Astrocyte of the spinal cord (primary cell): ENCODE measurements at regions not wholly inside any gene's neighbourhood (a gene's known extent, or its start where the extent isn't known, plus 50 kb on each side); places are given as distances from the start of the nearest gene placed in this dataset.

Experiments used
- DNase-seq: peaks from one replicate; pipeline ENCODE4 v3.0.0; 2011; ENCODE audit warnings: low read depth, low spot score
- H3K4me3 ChIP-seq: 2 replicates; pipeline ENCODE4 v1.5.1; 2011; ENCODE audit warnings: low read depth, mild to moderate bottlenecking, low read length, moderate library complexity
- CTCF ChIP-seq: IDR thresholded peaks from 2 replicates; pipeline ENCODE4 v1.5.1; 2012; ENCODE audit warnings: low read depth, mild to moderate bottlenecking, low read length, inconsistent platforms
- in situ Hi-C: cut with HindIII; loops from 2 replicates; pipeline ENCODE4 v1.10.0; 2017; ENCODE audit warnings: low sequenced_read_pairs

- no peak overlapping the region for H3K4me3 ChIP-seq
- no peak for DNase-seq
- TF ChIP-seq CTCF: no peak
- in situ Hi-C loops: no loop called here
Observed at GRCh38 chr5:99945478-99946442, 589.4 kb upstream of the FAM174A start.

GRCh38 chr5:99940540-99940939 is 594.6 kb upstream of the FAM174A start:
- H3K4me3 ChIP-seq: no peak overlapping the region
- TF ChIP-seq CTCF: no peak
- in situ Hi-C loops: no loop called here
- DNase-seq: no peak

GRCh38 chr5:99936911-99937310 is 598.3 kb upstream of the FAM174A start:
- in situ Hi-C loops: no loop called here
- H3K4me3 ChIP-seq: no peak overlapping the region
- no peak for TF ChIP-seq CTCF
- no peak for DNase-seq

- no peak overlapping the region for H3K4me3 ChIP-seq
- DNase-seq: no peak
- in situ Hi-C loops: no loop called here
- no peak for TF ChIP-seq CTCF
Observed at GRCh38 chr5:99929806-99930135, 605.4 kb upstream of the FAM174A start.

- no peak for DNase-seq
- in situ Hi-C loops: no loop called here
- no peak for TF ChIP-seq CTCF
- no peak overlapping the region for H3K4me3 ChIP-seq
Observed at GRCh38 chr5:99929067-99929805, 605.9 kb upstream of the FAM174A start.

- DNase-seq: no peak
- TF ChIP-seq CTCF: no peak
- in situ Hi-C loops: no loop called here
- H3K4me3 ChIP-seq: no peak overlapping the region
Observed at GRCh38 chr5:99928490-99928889, 606.7 kb upstream of the FAM174A start.
